ENCODE measurements at regions not wholly inside any gene's neighbourhood (a gene's known extent, or its start where the extent isn't known, plus 50 kb on each side); places are given as distances from the start of the nearest gene placed in this dataset.

GRCh38 chr4:148926276-148927260 lies 484.4 kb upstream of the NR3C2 start:
- Mint-ChIP-seq H3K36me3 (peaks cover 1% of the 10 kb centered on the region), H3K4me1 (no peaks in the 10 kb centered on the region), H3K4me3 (no peak overlapping the region), H3K27me3 (ENCODE audit: low read depth) (no peaks in the 10 kb centered on the region), H3K9me3 (peaks cover 30% of the 10 kb centered on the region), H3K27ac (no peak overlapping the region)
- TF ChIP-seq CTCF (IDR thresholded peaks at IDR 0.05; ENCODE audit: unreplicated experiment) = no peak
- DNase-seq (ENCODE audit: low spot score in 2 of 2, unreplicated experiment in 2 of 2) = no peak

- TF ChIP-seq CTCF (IDR thresholded peaks at IDR 0.05; ENCODE audit: unreplicated experiment) = no peak
- peaks cover 5% of the 10 kb centered on the region for H3K9me3 Mint-ChIP-seq
- no peak overlapping the region for H3K4me3 Mint-ChIP-seq
- no peaks in the 10 kb centered on the region for H3K36me3 Mint-ChIP-seq
- H3K27ac Mint-ChIP-seq = no peak overlapping the region
- no peaks in the 10 kb centered on the region for H3K4me1 Mint-ChIP-seq
- DNase-seq (ENCODE audit: low spot score in 2 of 2, unreplicated experiment in 2 of 2) = no peak
- H3K27me3 Mint-ChIP-seq (ENCODE audit: low read depth) = no peaks in the 10 kb centered on the region
Observed at GRCh38 chr4:148923881-148924280, 481.7 kb upstream of the NR3C2 start.

- Mint-ChIP-seq H3K4me3 (no peak overlapping the region), H3K27ac (no peak overlapping the region), H3K36me3 (no peaks in the 10 kb centered on the region), H3K4me1 (no peaks in the 10 kb centered on the region), H3K9me3 (no peaks in the 10 kb centered on the region), H3K27me3 (ENCODE audit: low read depth) (no peaks in the 10 kb centered on the region)
- TF ChIP-seq CTCF (IDR thresholded peaks at IDR 0.05; ENCODE audit: unreplicated experiment) = no peak
- no peak for DNase-seq (ENCODE audit: low spot score in 2 of 2, unreplicated experiment in 2 of 2)
Observed at GRCh38 chr4:148922497-148922896, 480.3 kb upstream of the NR3C2 start.

GRCh38 chr4:148914734-148915133 lies 472.5 kb upstream of the NR3C2 start:
- H3K27ac Mint-ChIP-seq = no peak overlapping the region
- peaks cover 9% of the 10 kb centered on the region for H3K27me3 Mint-ChIP-seq (ENCODE audit: low read depth)
- no peaks in the 10 kb centered on the region for H3K4me1 Mint-ChIP-seq
- H3K36me3 Mint-ChIP-seq = no peaks in the 10 kb centered on the region
- no peak for TF ChIP-seq CTCF (IDR thresholded peaks at IDR 0.05; ENCODE audit: unreplicated experiment)
- no peak for DNase-seq (ENCODE audit: low spot score in 2 of 2, unreplicated experiment in 2 of 2)
- peaks cover 10% of the 10 kb centered on the region for H3K9me3 Mint-ChIP-seq
- H3K4me3 Mint-ChIP-seq = no peak overlapping the region

- no peak for DNase-seq (ENCODE audit: low spot score in 2 of 2, unreplicated experiment in 2 of 2)
Observed at GRCh38 chr4:148914301-148914700, 472.1 kb upstream of the NR3C2 start.

More at GRCh38 chr4:148914301-148914700, 472.1 kb upstream of the NR3C2 start:
- TF ChIP-seq CTCF (IDR thresholded peaks at IDR 0.05; ENCODE audit: unreplicated experiment) = no peak
- no peak overlapping the region for H3K27ac Mint-ChIP-seq
- H3K36me3 Mint-ChIP-seq = no peaks in the 10 kb centered on the region
- H3K9me3 Mint-ChIP-seq = peaks cover 10% of the 10 kb centered on the region
- peaks cover 9% of the 10 kb centered on the region for H3K27me3 Mint-ChIP-seq (ENCODE audit: low read depth)
- no peaks in the 10 kb centered on the region for H3K4me1 Mint-ChIP-seq
- H3K4me3 Mint-ChIP-seq = no peak overlapping the region

Data from mesothelial cell of epicardium (in vitro differentiated cells).